Ovary (tissue), 7 donors: ENCODE measurements at regions not wholly inside any gene's neighbourhood (a gene's known extent, or its start where the extent isn't known, plus 50 kb on each side); places are given as distances from the start of the nearest gene placed in this dataset.

ENCODE experiments used
- DNase-seq, 5 donors: peaks; one replicate each; pipeline ENCODE4 v3.0.0-alpha.2; 2019 to 2020
- H3K27ac ChIP-seq, 2 donors: fragments of 200-600 bp; one replicate each; pipeline versions ENCODE4 v1.5.1 to v1.8.0; 2019 to 2022
- H3K27me3 ChIP-seq: fragments of 200-600 bp; one replicate; pipeline ENCODE4 v1.8.0; 2022
- H3K36me3 ChIP-seq: fragments of 200-600 bp; sonication (generic); one replicate; pipeline ENCODE4 v1.5.1; 2019
- H3K4me1 ChIP-seq: one replicate; pipeline ENCODE4 v1.8.1; 2013; ENCODE audit warnings: mild to moderate bottlenecking, moderate library complexity; ENCODE audit not compliant: insufficient read depth
- H3K4me3 ChIP-seq: fragments of 200-600 bp; sonication (generic); one replicate; pipeline ENCODE4 v1.5.1; 2017
- H3K9me3 ChIP-seq, 2 donors: fragments of 200-600 bp in 1 of 2; sonication (generic) in 1 of 2; one replicate each; pipeline versions ENCODE4 v1.5.1 to v1.8.1; 2013 to 2019; ENCODE audit warnings: mild to moderate bottlenecking in 1 of 2, moderate library complexity in 1 of 2
- EP300 ChIP-seq: sonication (generic); formaldehyde crosslinking; IDR thresholded peaks from one replicate; pipeline ENCODE4 v1.6.1; 2017; ENCODE audit warnings: antibody characterized with exemption
- POLR2A ChIP-seq: fragments of 450-650 bp; IDR thresholded peaks from one replicate; pipeline ENCODE4 v1.6.1; 2017; ENCODE audit warnings: antibody characterized with exemption, mild to moderate bottlenecking, moderate library complexity
- WGBS, 3 donors: extraction: QIAGEN DNeasy Blood & Tissue Kit in 1 of 3; methylation state at CpG; one replicate each; pipeline versions ENCODE4 v1.1.5 to v1.1.7; 2013 to 2017; 5-methylcytosine and 5-hydroxymethylcytosine counted together
- intact Hi-C, 4 donors: fragments of 100-400 bp; cut with DNase I; formaldehyde crosslinking; loops; one replicate each; pipeline versions ENCODE4 v1.11.0 to v1.15.1; 2022 to 2023
- TF ChIP-seq, protein P1 (sequence below), 3 donors: fragments of 450-650 bp in 2 of 3; fragments of 200-600 bp in 1 of 3; IDR thresholded peaks; one replicate each; pipeline versions ENCODE4 v1.5.1 to v1.8.0; 2016 to 2022; ENCODE audit warnings: antibody characterized with exemption in 3 of 3, mild to moderate bottlenecking in 1 of 3
- donor health status: DM: no; HTN: no; CAD: no; lungs with moderate emphysema.
- donor health status: DM: no; HTN: no; CAD: no.
- donor health status: Bipolar disorder and iron deficiency.
- donor health status: DM: no; HTN: no; CAD: no.
- donor health status: DM: yes; HTN: yes; CAD: no.

DNA sequence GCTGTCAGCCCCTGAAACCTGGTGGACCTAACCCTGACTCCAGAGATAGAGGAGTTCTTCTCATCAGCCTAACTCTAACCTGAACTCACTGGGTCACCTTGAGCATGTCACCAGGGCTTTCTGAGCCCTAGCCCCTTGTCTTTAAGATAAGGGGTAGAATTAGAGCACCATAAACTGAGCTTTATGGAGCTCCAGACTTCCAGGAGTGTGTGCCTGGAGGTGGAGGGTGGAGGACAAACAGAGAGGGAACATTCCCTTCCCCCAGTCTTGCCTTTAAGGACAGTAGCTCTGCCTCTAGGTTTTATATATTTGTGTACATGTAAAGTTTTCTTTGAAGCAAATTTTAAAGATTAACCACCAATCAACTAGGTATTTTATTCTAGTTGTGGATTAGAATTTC lies 83.9 kb upstream of the PACRGL start:
- Histone ChIP-seq H3K4me1 (peaks cover 7% of the 10 kb centered on the region), H3K27ac (no peak overlapping the region), H3K9me3 (no peaks in the 10 kb centered on the region), H3K36me3 (no peaks in the 10 kb centered on the region), H3K27me3 (no peaks in the 10 kb centered on the region), H3K4me3 (no peak overlapping the region)
- no peak for DNase-seq
- TF ChIP-seq POLR2A (no peak), EP300 (no peak)
- TF ChIP-seq, protein P1, sequence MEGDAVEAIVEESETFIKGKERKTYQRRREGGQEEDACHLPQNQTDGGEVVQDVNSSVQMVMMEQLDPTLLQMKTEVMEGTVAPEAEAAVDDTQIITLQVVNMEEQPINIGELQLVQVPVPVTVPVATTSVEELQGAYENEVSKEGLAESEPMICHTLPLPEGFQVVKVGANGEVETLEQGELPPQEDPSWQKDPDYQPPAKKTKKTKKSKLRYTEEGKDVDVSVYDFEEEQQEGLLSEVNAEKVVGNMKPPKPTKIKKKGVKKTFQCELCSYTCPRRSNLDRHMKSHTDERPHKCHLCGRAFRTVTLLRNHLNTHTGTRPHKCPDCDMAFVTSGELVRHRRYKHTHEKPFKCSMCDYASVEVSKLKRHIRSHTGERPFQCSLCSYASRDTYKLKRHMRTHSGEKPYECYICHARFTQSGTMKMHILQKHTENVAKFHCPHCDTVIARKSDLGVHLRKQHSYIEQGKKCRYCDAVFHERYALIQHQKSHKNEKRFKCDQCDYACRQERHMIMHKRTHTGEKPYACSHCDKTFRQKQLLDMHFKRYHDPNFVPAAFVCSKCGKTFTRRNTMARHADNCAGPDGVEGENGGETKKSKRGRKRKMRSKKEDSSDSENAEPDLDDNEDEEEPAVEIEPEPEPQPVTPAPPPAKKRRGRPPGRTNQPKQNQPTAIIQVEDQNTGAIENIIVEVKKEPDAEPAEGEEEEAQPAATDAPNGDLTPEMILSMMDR (IDR thresholded peaks at IDR 0.05): no peak
- intact Hi-C loops: no loop called here

DNA sequence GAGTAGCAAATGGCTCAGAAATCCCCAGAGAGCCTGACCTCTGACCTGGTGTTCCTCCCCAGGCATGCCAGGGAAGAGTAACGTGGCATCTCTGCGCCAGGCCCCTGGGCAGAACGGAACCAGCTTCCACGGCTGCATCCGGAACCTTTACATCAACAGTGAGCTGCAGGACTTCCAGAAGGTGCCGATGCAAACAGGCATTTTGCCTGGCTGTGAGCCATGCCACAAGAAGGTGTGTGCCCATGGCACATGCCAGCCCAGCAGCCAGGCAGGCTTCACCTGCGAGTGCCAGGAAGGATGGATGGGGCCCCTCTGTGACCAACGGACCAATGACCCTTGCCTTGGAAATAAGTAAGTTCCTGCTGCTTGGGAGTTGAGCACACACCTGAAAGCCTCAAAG lies 83.4 kb upstream of the PACRGL start:
- Histone ChIP-seq H3K9me3 (no peaks in the 10 kb centered on the region), H3K4me3 (no peak overlapping the region), H3K27ac (no peak overlapping the region), H3K27me3 (no peaks in the 10 kb centered on the region), H3K36me3 (no peaks in the 10 kb centered on the region), H3K4me1 (peaks cover 7% of the 10 kb centered on the region)
- no peak for DNase-seq
- WGBS, 3 donors: 90 to 95% (median 94%) methylated on average over 8 of the region's 8 CpGs
- intact Hi-C loops: no loop called here
- TF ChIP-seq, protein P1 (IDR thresholded peaks at IDR 0.05): no peak
- TF ChIP-seq POLR2A (no peak), EP300 (no peak)

DNA sequence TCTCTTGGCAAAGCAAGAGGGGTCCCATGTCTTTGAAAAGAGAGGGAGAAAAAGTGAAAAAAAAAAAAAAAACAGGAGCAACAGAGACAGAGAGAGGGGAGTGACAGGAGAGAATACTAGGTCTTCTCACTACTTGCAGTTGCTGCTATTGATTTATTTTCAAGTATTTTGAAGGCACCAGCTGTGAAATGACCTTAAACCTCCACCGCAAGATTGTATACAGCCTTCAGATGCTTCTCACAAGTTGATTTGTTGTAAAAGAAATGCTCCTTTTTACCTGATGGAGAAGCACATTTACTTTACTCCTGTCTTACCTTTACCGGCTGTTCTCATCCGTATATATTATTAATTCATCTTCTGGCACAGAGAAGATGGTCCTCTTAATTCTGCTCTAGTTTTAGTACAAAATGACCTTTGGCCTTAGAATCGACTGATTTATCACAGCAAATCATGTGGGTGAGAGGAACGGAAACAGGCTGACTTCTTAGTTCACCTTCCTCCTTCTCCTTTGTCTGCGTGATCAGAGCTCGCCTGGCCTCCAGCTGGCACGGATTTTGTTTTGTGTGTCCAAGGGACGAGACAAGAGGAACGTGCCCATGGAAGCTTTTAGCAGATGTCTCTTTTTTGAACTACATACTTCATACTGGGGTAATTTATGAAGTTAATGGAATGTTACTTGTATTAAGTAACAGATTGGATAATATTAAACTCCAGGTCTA lies 82.4 kb upstream of the PACRGL start:
- 10 to 20% (median 12%) methylated on average over 10 of the region's 10 CpGs for WGBS, 3 donors
- Histone ChIP-seq H3K36me3 (no peaks in the 10 kb centered on the region), H3K27me3 (no peaks in the 10 kb centered on the region), H3K4me1 (peaks cover 7% of the 10 kb centered on the region), H3K4me3 (no peak overlapping the region), H3K27ac (no peak overlapping the region), H3K9me3 (no peaks in the 10 kb centered on the region)
- peak in 2 of 5 donors; percentile 19 for DNase-seq
- intact Hi-C loops: no loop called here
- TF ChIP-seq POLR2A (no peak), EP300 (no peak)
- TF ChIP-seq, protein P1 (IDR thresholded peaks at IDR 0.05): no peak

DNA sequence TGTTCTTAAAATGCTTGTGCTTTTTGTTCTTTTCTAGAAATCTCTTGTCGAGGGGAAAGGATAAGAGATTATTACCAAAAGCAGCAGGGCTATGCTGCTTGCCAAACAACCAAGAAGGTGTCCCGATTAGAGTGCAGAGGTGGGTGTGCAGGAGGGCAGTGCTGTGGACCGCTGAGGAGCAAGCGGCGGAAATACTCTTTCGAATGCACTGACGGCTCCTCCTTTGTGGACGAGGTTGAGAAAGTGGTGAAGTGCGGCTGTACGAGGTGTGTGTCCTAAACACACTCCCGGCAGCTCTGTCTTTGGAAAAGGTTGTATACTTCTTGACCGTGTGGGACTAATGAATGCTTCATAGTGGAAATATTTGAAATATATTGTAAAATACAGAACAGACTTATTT lies 81.5 kb upstream of the PACRGL start:
- DNase-seq: no peak
- H3K9me3 ChIP-seq: no peaks in the 10 kb centered on the region
- no peaks in the 10 kb centered on the region for H3K36me3 ChIP-seq
- no peak overlapping the region for H3K4me3 ChIP-seq
- H3K4me1 ChIP-seq: peaks cover 7% of the 10 kb centered on the region
- WGBS, 3 donors: 11 to 31% (median 28%) methylated on average over 12 of the region's 12 CpGs
- H3K27me3 ChIP-seq: no peaks in the 10 kb centered on the region
- H3K27ac ChIP-seq: no peak overlapping the region
- TF ChIP-seq, protein P1 (IDR thresholded peaks at IDR 0.05): no peak
- TF ChIP-seq POLR2A: no peak
- no peak for TF ChIP-seq EP300
- intact Hi-C loops: no loop called here
